ENCODE measurements at regions not wholly inside any gene's neighbourhood (a gene's known extent, or its start where the extent isn't known, plus 50 kb on each side); places are given as distances from the start of the nearest gene placed in this dataset.
"Not testable (repeated sequence)": the region's sequence is repeated elsewhere in the genome, so short reads cannot be mapped to it uniquely, and the experiment has no call there.

DNA sequence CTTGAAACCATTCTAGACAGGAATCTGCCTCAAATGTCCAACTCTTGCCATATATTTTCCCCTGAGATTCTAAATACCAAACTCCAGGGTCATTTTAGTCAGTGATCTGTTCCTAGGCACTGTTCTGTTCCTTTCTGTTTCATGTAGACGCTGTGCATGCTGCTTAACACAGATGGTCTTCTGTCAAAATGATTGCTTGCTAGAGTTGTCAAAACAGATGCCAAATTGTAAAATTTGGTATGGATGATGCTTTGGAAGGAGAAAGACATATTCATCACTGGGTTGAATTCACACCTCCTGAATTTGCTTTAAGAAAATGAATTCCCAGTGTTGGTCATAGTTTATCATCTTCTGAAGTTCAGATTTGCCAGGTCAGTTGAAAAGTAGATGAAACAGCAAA lies 425.9 kb downstream of the ETS1 start:
- DNase-seq (ENCODE audit: low read depth in 2 of 2): no peak

DNA sequence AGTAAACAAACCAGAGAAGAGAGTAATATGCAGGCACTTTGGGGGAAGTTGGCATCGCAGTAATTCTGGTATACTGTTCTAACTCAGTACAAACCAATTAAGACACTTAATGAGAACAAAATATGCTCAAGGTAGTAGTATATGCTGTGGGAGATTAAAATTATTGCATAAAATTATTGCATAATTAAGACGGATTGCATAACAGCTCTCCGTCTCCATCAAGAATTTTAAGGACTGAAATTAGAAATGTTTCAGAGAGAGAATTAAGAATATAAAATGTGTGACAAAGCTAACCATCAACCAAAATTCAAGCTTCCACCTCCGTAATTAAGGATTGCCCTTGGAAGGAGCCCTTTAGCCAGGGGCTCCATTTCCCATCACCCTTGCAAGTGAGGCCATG lies 428.5 kb downstream of the ETS1 start:
- no peak for DNase-seq (ENCODE audit: low read depth in 2 of 2)

DNA sequence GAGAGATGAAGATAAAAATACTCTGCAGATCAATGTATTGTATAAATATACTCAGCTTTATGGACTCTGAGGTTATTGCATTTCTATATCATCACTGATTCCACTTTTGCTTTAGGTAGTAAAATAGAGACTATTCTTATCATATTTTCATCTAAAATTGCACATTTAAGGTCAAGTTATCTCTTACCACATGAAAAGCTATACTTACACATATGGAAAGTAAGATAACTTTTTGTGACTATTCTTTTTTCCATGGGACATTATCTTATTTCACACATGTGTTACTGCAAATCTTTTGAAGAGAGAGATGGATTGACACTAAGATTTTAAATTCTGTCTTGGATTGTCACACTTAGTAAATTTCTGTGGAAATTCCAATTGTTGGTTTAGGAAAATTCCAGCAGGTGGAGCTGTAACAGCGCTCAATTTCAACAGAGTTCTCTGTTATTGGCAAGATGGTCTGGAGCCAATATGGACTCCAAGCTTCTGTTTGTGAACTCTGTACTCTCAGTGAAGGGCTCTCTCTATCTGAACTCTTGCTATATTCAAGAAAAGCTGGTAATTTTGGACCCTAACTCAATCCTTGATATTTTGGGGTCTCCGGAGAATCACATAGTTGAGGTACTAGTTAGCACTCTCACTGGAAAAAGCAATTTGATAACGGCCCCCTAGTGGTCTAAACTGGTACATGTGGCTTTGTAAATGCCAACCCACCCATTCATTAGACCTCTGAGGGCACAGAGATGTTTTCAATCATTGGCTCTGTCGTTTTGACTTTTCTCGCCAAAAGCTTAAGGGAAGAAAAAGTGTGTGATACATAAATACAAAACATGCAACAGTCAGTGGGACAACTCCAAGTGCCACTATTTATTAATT lies 429.7 kb downstream of the ETS1 start:
- DNase-seq (ENCODE audit: low read depth in 2 of 2): peak; percentile 12 to 32

DNA sequence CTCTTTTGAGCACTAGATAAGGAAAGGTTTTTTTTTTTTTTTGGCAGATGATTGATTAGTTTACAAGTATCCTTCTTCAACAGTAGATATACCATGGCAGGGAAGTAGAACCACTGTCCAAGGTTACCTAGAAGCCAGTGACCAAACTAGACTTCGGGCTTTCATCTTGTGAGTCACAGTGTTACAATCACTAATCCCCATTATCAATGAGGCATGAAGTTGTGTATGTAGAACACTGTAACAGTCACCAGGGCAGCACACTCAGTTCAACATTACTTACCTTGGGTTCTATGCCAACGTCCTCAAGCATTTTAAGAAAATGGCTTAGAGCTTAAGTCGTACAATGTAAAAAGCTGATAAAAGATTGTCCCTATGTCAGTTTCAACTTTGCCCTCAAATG lies 430.9 kb downstream of the ETS1 start:
- DNase-seq (ENCODE audit: low read depth in 2 of 2): no peak

DNA sequence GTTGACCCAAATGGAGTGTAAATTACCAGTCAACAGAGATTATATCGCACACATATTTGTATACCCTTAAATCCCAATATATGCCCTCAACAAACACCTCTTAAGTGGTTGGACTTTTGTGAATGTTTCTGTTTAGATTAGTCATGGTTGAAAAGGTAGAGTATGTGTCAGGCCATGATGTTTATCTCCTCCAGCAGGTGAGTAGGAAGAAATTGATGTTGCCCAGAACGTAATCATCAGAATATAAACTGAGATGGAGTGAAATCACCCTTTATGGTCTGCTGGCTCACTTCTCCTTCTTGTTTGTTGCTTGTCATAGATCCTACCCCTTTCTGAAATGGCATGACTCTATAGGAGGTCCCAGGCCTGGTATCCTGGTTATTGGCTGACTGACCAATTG lies 431.8 kb downstream of the ETS1 start:
- no peak for DNase-seq (ENCODE audit: low read depth in 2 of 2)

DNA sequence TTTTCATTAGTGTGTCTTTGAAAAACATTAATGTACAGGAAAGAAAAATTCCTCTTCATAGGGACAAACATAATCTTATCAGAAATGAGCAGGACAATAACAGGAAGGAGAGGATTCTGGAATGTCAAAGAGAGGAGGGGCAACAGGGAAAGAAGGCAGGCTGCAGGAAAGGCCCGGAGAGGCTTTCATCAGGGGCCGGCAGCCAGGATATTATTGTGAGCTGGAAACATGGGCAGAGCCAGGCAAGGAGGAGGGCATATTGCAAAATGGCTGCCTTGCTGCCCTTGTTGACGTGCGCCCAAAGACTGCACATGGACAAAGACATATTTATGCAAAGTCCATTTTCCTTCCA lies 433.7 kb downstream of the ETS1 start:
- DNase-seq (ENCODE audit: low read depth in 2 of 2): no peak

DNA sequence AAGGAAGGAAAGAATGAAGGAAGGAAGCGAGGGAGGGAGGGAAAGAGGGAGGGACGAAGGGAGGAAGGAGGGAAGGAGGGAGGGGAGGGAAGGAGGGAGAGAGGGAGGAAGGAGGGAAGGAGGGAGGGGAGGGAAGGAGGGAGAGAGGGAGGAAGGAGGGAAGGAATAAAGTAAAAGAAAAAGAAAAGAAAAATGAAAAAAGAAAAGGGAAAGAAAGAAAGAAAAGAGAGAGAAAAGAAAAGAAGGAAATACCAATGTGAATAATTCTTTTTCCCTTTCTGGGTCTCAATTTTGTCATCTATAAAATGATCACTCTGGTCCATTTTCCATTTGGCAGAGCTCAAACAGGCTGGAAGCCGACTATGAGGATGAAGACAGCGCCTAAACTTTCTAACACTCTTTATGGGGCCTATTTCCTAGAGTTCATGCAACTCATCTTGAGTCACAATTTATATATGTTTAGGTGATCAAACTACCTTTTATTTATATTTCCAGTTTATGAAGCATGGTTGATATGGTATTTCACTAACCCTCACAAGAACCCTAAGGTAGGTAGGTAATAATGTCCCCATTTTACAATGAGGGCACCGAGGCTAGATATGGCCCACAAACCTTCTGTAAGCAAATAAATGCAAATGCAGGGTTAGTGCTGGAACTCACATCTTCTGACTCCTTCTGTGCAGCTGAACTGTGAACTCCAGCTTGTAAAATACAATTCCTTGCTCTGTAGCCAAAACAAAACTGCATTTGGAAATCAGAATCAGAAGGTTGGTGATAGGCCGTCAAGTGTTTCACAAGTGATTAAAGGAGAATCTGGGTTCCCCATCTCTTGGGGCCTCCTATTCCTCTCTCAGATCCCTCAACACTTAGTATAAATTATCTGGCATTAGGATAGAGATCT lies 434.3 kb downstream of the ETS1 start:
- DNase-seq (ENCODE audit: low read depth in 2 of 2): no peak

DNA sequence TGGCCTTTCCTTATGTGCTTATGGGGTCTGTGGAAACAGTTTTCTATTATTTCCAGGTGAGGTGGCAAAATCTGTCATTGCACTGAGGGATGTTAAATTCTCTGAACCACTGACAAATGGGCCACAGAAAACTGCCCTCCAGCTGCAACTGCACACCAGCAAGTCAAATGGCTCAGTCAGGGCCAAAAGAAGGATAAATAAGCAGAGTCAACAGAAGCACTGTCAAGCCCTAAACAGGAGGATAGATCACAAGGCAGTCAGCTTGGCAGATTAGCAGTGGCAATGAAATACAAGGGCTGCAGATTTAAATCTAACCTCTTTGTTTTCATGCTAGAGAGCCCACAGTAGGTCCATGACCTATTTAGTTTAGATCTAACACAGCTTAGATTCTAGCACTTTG lies 435.6 kb downstream of the ETS1 start:
- DNase-seq (ENCODE audit: low read depth in 2 of 2): no peak

DNA sequence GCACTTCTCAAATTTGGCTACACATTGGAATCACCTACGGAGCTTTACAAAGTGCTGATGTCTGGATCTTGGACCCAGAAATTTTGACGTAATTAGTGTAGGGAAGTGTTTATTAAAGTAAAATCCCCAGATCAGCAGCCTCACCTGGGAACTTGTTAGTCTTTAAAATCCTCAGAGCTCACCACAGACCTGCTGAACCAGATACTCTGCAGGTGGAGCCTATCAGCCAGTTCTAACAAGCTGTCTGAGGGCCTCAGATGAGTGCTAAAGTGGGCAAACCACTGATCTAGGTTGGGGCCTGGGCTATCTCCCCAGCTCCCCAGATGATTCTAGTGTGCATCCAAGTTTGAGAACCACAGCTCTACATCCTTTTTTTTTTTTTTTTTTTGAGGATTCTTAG lies 436.0 kb downstream of the ETS1 start:
- DNase-seq (ENCODE audit: low read depth in 2 of 2): no peak

DNA sequence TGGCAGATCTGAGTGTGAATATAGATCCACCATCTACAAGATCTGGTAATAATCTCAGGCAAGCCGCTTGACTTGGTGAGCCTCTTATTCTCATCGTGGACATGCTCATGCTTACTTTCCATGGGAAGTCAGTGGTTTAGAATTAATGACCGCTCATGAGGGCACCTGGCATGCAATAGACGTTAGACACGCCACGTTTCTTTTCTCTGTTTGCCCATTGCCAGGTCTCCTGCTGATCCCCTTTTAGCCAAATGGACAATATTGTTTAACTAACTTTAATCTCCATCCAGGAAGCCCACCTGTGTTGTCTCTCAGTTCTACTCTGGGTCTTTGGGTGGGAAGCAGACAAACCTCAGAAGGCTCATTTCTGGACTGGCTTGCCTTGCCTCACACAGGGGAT lies 439.1 kb downstream of the ETS1 start:
- no peak for DNase-seq (ENCODE audit: low read depth in 2 of 2)

DNA sequence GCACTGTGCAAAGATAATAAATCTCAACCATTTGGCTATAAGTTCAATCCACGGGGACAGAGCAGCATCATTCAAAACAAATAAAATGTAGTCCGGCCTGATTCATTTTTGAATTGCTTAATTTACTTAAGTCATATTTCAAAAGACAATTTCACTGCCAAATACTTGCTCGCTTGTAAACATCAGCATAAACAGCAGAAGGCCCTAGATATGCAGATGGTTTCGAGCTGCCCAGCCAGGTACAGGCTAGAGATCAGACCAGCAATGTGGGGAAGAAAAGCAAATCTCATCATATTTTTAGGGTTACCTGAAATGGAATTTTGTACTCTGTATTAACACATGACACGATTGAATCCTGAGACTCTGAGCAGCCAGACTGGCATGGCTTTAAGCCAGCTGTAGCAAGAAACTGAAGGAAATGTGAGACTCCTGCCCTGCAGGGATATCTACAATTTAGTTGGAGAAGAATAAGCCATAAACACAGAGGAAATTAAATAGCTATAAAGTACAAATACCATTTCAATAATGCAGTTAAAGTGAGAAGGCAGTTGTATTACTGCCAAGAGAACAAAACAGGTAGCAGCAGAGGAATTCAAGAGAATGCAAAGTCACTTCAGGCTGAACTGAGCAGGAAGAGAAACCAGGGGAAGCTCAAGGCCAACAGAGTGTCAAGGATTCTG lies 440.3 kb downstream of the ETS1 start:
- DNase-seq (ENCODE audit: low read depth in 2 of 2): no peak

DNA sequence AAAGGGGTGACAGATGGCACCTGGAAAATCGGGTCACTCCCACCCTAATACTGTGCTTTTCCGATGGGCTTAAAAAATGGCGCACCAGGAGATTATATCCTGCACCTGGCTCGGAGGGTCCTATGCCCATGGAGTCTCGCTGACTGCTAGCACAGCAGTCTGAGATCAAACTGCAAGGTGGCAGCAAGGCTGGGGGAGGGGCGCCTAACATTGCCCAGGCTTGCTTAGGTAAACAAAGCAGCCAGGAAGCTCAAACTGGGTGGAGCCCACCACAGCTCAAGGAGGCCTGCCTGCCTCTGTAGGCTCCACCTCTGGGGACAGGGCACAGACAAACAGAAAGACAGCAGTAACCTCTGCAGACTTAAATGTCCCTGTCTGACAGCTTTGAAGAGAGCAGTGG lies 447.1 kb downstream of the ETS1 start:
- DNase-seq (ENCODE audit: low read depth in 2 of 2): not testable (repeated sequence)

DNA sequence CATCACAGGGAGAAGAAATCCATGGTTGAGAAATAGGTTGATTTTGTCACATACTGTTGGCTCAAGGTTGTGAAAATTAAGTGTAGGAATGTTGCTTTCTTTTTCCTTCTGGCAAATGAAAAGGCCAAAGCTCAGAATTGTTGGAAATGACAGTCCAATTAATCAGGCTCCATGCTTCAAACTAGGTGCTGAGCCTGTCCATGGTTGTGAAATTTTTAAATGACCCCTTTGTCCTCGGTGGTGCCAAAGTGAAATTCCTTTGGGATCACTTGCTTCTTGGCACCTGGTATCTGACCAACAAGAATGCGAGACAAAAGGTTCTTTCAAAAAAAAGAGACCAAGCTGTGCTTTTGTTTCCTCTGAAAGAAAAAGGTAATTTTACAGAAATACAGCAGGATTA lies 451.9 kb downstream of the ETS1 start:
- no peak for DNase-seq (ENCODE audit: low read depth in 2 of 2)

DNA sequence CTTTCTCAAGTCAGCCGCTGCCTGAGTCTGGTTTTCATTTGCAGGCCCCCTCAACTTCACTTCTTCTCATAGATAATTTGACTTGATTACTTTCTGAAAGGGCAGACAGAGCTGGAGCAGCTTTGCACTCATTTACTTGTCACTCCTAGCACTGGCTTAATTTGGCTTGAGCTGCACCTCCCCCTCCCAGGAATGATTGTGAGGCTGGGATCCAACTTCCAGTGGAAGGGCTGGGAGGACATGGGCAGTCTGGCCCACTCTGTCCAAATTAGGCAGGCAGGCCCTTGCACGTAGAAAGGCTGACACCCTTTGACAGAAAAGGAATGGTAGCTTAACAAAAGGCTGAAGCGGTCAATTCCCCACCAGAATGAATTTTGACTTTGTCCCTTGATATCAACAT lies 453.9 kb downstream of the ETS1 start:
- DNase-seq (ENCODE audit: low read depth in 2 of 2): no peak

DNA sequence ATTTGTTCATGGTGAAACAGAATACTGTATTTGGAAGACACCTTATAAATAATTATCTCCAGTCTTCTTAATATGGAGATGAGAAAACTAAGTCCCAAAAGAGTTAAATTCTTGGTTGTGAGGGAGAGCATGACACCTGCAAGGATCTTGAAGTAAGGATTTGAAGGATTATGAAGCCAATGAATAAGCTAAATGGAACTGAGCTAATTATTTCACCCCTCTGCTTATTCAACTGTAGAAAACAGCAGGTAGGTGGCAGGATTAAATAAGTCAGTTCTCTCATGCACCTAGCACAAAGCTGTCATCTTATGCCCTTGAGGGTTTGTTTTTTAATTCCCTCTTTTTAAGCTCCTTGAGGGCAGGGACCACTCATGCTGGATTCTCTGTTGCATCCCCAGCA lies 457.3 kb downstream of the ETS1 start:
- no peak for DNase-seq (ENCODE audit: low read depth in 2 of 2)

DNA sequence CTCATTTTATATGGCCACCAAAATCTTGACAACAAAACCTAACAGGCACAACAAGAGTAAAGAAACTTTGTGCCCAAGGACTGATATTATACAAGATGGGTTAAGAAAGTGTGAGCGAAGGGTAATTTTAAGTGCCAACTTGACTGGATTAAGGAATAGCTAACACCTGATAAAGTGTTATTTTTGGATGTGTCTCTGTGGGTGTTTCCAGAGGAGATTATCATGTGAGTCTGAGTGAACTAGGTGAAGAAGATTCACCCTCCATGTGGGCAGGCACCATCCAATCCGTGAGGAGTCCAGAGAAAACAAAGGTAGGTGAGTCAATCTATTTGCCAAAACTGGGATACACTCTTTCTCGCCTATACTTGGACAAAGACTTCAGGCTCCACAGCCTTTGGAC lies 461.6 kb downstream of the ETS1 start:
- DNase-seq (ENCODE audit: low read depth in 2 of 2): no peak

DNA sequence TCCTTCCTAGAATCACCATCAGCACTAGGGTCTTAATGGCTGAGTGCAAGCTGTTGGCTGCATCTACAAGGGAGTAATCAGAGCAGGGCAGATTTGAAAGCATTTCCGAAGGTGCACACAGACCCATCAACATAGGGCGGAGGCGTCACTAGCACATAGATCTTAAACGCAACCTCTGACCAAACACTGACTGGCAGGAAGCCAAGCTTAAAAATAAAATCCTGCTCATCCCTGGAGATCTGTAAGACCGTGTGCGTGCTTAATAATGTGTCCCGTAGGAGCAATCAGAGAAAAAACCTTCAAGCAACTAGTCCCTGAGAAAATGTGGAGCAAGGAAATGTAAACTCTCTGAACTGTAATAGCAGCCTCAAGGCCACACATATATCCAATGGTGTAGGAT lies 470.5 kb downstream of the ETS1 start:
- DNase-seq (ENCODE audit: low read depth in 2 of 2): no peak

DNA sequence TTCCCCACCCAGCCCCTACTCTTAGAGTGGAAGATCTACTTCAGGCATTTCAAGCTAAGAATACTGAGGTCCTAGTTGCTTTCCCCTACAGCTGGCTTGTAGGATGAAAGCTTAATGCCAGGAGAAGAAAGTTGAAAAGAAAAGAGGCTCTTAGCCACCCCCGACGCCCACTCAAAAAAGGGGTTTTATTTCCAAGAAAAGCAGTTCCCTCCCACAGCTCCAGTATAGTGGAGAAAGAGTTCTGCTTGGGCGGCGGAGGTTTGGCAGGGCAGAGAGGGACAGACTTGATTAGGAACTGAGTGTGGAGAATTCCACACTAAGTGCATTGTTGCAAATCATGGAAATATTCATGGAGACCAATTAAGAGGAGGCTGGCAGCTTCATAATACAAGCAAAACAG lies 470.9 kb downstream of the ETS1 start:
- DNase-seq (ENCODE audit: low read depth in 2 of 2): no peak

DNA sequence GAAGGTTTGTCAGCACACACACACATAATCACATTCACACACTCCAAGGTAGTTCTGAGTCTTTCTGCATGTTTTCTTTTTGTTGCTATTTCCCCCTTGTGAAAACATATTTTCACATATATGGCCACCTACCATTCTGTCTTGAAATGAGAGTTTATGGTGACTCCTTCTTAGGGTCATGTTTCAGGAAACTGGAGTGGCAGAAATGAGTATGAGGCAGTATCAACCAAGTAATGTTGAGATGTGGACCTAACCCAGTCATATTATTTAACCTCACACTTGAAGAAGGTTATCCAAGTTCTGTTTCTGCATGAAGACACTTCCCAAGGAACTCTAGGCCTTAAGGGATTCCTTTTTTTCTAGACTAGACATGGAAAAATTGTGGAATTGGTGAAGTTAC lies 481.4 kb downstream of the ETS1 start:
- no peak for DNase-seq (ENCODE audit: low read depth in 2 of 2)

DNA sequence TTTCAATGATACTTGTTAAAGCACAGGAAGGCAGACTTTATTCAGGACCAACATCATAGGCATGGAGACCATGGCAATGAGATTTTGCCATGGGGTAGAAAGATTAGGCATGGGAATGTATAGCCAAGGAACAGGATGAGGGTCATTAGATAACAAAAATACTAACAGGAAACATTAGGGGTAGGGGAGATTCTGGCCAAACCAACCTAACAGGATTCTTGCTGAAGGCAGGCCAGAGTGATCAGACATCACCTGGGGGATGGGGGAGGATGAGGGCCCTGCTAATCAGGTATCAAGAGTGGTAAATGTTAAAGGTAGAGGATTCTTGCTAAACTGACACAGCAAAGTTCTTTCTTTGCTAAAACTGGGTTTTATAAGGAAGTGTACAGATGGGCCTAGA lies 481.8 kb downstream of the ETS1 start:
- DNase-seq (ENCODE audit: low read depth in 2 of 2): no peak

DNA sequence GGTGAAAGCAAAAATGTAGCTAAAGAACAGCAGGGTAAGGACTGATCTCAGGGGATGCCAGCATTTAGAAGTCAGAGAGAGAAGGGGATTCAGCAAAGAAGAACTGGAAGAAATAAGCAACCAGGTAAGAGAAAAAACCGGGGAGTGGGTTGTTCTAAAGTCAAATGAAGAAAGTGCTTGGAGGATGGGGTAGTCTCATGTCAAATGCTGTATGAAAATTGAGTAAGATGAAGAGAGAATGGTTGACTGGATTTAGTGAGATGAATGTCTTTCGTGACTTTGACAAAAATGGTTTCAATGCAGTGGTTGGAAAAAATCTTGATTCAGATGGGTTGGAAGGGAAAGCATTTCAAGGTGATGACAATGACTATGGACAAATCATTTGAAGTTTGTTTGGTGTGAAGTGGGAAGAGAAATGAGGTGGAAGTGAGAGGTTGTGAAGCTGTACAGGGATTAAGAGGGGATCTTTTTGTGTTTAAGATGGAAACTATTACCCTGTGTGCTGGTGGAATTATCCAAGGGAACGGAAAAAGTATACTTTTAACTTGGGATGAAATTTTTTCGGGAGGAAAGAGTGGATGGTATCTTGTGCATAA lies 484.0 kb downstream of the ETS1 start:
- no peak for DNase-seq (ENCODE audit: low read depth in 2 of 2)

DNA sequence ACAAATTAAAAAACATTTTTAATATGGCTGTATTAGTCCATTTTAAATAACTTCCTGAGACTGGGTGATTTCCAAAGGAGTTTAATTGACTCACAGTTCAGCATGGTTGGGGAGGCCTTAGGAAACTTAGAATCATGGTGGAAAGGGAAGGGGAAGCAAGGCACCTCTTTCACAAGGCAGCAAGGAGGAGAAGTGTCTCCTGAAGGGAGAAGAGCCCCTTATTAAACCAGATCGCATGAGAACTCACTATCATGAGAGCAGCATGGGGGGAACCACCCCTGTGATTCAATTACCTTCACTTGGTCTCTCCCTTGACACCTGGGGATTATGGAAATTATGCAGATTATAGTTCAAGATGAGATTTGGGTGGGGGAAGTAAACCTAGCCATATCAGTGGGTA lies 488.6 kb downstream of the ETS1 start:
- DNase-seq (ENCODE audit: low read depth in 2 of 2): no peak
